Right lobe of liver (tissue), 6 donors: ENCODE measurements at regions not wholly inside any gene's neighbourhood (a gene's known extent, or its start where the extent isn't known, plus 50 kb on each side); places are given as distances from the start of the nearest gene placed in this dataset.

Experiments used
- ATAC-seq, 4 donors: fragments of 200-7000 bp; cut with Tn5 transposase; one replicate each; pipeline ENCODE4 v1.9.1; 2020; ENCODE audit warnings: mild to moderate bottlenecking in 4 of 4, moderate library complexity in 4 of 4
- DNase-seq, 3 donors: peaks; one replicate each; pipeline ENCODE4 v3.0.0-alpha.2; 2020
- H3K27ac ChIP-seq, 3 donors: fragments of 200-600 bp; one replicate each; pipeline ENCODE4 v1.8.0; 2022
- H3K27me3 ChIP-seq, 2 donors: fragments of 200-600 bp; one replicate each; pipeline ENCODE4 v1.8.0; 2022
- H3K36me3 ChIP-seq, 4 donors: fragments of 200-600 bp; sonication (generic) in 1 of 4; one replicate each; pipeline versions ENCODE4 v1.5.1 to v1.8.0; 2017 to 2022; ENCODE audit warnings: control low read depth in 1 of 4
- H3K4me1 ChIP-seq, 4 donors: fragments of 200-600 bp; sonication (generic) in 1 of 4; one replicate each; pipeline versions ENCODE4 v1.5.1 to v1.8.0; 2017 to 2022; ENCODE audit warnings: control low read depth in 1 of 4
- H3K4me3 ChIP-seq, 3 donors: fragments of 200-600 bp; one replicate each; pipeline ENCODE4 v1.8.0; 2022
- H3K9me3 ChIP-seq, 4 donors: fragments of 200-600 bp; sonication (generic) in 1 of 4; one replicate each; pipeline versions ENCODE4 v1.5.1 to v1.8.0; 2017 to 2022; ENCODE audit warnings: control low read depth in 1 of 4
- POLR2A ChIP-seq: fragments of 450-650 bp; IDR thresholded peaks from one replicate; pipeline ENCODE4 v1.6.1; 2017; ENCODE audit warnings: antibody characterized with exemption, mild to moderate bottlenecking
- WGBS: methylation state at CpG from one replicate; pipeline ENCODE4 v1.1.6; 2018; ENCODE audit warnings: low coverage, low lambda C conversion rate; ENCODE audit not compliant: insufficient coverage; ENCODE audit errors: missing lambda C conversion rate; 5-methylcytosine and 5-hydroxymethylcytosine counted together
- intact Hi-C, 2 donors: fragments of 100-400 bp; cut with DNase I; formaldehyde crosslinking; loops; one replicate each; pipeline versions ENCODE4 v1.11.2 to v1.14.1; 2022
- TF ChIP-seq, protein P1 (sequence below), 4 donors: fragments of 200-600 bp in 3 of 4; fragments of 450-650 bp in 1 of 4; IDR thresholded peaks; one replicate each; pipeline versions ENCODE4 v1.5.1 to v1.8.0; 2016 to 2022; ENCODE audit warnings: antibody characterized with exemption in 4 of 4, mild to moderate bottlenecking in 2 of 4
- donor health status: DM: no; HTN: yes; CAD: no.
- donor health status: DM: no; HTN: no; CAD: no.
- donor health status: DM: no; HTN: no; CAD: no.
- donor health status: DM: no; HTN: yes; CAD: no.
- donor health status: DM: no; HTN: yes; CAD: no.

DNA sequence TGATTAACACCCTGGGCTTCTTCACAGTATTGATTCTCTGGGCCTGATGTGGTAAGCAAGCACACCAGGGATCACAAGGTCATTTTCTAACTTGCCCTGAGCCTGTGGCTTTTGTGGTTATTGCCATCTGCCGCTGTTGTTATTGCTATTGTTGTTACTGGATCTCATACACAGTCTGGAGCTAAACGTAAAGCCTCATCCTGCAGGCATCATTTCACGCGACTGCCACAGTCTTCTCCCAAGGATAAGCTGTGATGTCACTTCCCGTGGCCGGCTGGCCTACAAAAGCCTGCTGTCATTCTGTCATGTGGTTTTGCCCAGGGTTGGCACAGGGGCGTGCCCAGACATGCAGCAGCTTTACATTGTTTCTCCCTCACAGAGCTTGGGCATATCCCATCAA is 154.0 kb upstream of the GPR12 start:
- intact Hi-C loops: no loop called here
- TF ChIP-seq, protein P1, sequence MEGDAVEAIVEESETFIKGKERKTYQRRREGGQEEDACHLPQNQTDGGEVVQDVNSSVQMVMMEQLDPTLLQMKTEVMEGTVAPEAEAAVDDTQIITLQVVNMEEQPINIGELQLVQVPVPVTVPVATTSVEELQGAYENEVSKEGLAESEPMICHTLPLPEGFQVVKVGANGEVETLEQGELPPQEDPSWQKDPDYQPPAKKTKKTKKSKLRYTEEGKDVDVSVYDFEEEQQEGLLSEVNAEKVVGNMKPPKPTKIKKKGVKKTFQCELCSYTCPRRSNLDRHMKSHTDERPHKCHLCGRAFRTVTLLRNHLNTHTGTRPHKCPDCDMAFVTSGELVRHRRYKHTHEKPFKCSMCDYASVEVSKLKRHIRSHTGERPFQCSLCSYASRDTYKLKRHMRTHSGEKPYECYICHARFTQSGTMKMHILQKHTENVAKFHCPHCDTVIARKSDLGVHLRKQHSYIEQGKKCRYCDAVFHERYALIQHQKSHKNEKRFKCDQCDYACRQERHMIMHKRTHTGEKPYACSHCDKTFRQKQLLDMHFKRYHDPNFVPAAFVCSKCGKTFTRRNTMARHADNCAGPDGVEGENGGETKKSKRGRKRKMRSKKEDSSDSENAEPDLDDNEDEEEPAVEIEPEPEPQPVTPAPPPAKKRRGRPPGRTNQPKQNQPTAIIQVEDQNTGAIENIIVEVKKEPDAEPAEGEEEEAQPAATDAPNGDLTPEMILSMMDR (IDR thresholded peaks at IDR 0.05): no peak
- TF ChIP-seq POLR2A: no peak

DNA sequence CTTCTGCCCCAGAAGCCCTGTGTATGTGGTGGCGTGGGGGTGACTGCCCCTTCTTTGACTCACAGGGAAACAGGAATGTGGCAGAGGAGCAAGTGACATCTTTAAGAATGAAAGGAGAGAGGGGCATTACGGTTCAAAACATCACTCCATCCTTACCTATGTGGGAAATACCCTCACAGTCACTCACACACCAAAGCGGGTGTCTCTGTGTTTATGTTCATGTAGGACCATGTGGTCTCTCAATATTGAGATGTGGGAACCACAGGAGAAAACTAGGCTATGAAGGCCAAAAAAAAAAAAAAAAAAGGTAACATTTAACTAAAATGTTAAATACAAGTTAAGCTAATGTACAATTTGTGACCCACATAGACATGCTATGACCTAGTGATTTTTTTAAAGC is 153.6 kb upstream of the GPR12 start:
- Histone ChIP-seq H3K27ac (no peak overlapping the region), H3K36me3 (no peaks in the 10 kb centered on the region), H3K27me3 (no peaks in the 10 kb centered on the region), H3K4me3 (no peak overlapping the region), H3K9me3 (no peaks in the 10 kb centered on the region), H3K4me1 (no peaks in the 10 kb centered on the region)
- no peak for DNase-seq
- 87% methylated on average over 2 of the region's 3 CpGs for WGBS
- no peak for TF ChIP-seq POLR2A
- TF ChIP-seq, protein P1 (IDR thresholded peaks at IDR 0.05): no peak
- ATAC-seq: no peak
- intact Hi-C loops: no loop called here

More for the DNA sequence above, 154.0 kb upstream of the GPR12 start:
- 57% methylated on average over 7 of the region's 7 CpGs for WGBS
- Histone ChIP-seq H3K4me3 (no peak overlapping the region), H3K9me3 (no peaks in the 10 kb centered on the region), H3K27ac (no peak overlapping the region), H3K27me3 (no peaks in the 10 kb centered on the region), H3K4me1 (no peaks in the 10 kb centered on the region), H3K36me3 (no peaks in the 10 kb centered on the region)
- DNase-seq (no peak), ATAC-seq (no peak)

DNA sequence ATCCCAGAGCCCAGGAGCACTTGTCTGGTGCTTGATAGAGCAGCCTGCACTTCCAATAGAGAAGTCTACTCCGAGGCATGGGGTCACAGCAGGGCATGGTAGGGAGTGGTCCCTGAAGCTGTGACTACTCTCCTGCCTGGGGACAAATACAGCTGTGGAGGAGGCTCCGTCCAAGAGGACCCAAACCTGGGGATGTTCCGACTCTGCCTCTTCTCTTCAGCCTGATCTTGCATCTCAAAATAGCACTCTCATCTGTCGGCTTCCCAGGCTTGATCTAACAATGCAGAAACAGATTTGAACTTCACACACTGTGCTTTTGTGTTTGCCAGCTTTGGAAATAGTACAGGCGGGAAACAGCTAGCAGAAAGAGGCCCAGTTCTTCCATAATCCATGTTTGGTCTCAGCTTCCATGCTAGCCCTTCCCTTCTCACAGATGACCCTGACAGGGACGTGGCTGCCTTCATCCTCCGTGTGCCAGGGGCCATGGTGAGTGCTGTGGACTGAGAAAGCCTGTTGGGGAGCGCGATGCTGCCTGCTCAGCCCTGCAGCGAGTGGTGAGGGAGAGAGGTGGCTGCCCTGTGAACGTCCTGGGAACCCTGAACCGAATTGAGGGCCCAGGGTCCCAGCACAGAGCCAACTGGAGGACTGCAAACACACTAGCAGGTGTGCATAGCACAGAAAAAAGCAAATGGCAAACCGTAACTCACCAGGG is 150.3 kb upstream of the GPR12 start:
- WGBS: 30% methylated on average over 6 of the region's 13 CpGs
- DNase-seq (no peak), ATAC-seq (no peak)
- no peak overlapping the region for H3K4me3 ChIP-seq
- no peak overlapping the region for H3K27ac ChIP-seq
- intact Hi-C loops: no loop called here
- no peaks in the 10 kb centered on the region for H3K36me3 ChIP-seq
- H3K9me3 ChIP-seq: no peaks in the 10 kb centered on the region
- TF ChIP-seq, protein P1 (IDR thresholded peaks at IDR 0.05): no peak
- no peaks in the 10 kb centered on the region for H3K4me1 ChIP-seq
- H3K27me3 ChIP-seq: no peaks in the 10 kb centered on the region

DNA sequence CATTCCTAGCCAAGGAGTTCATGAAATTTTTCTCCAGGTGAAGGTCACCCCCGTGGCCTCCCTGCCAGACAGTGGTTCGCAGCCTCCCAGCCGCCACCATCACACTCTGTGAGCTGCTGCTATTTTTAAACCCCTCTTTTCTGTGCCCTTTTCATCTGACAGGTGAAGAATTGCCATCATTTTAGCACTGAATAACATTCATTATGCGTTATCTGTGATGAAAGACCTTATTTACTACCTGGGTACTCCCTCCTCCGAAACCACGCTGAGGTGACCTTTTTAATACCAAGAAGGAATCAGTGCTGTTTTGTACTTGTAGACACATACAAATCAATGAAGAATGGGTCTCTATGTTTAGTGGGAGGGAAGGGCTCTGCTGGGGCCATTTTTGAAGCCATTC is 148.9 kb upstream of the GPR12 start:
- 73% methylated on average over 6 of the region's 6 CpGs for WGBS
- no peak for DNase-seq
- no peak for ATAC-seq

More for the DNA sequence above, 148.9 kb upstream of the GPR12 start:
- no peak for TF ChIP-seq POLR2A
- TF ChIP-seq, protein P1 (IDR thresholded peaks at IDR 0.05): no peak
- Histone ChIP-seq H3K27me3 (no peaks in the 10 kb centered on the region), H3K27ac (no peak overlapping the region), H3K4me1 (no peaks in the 10 kb centered on the region), H3K9me3 (no peaks in the 10 kb centered on the region), H3K36me3 (no peaks in the 10 kb centered on the region), H3K4me3 (no peak overlapping the region)
- intact Hi-C loops: no loop called here
